Ovary (tissue), 7 donors: ENCODE measurements at regions not wholly inside any gene's neighbourhood (a gene's known extent, or its start where the extent isn't known, plus 50 kb on each side); places are given as distances from the start of the nearest gene placed in this dataset.

Experiments
- DNase-seq, 5 donors: peaks; one replicate each; pipeline ENCODE4 v3.0.0-alpha.2; 2019 to 2020
- H3K27ac ChIP-seq, 2 donors: fragments of 200-600 bp; one replicate each; pipeline versions ENCODE4 v1.5.1 to v1.8.0; 2019 to 2022
- H3K27me3 ChIP-seq: fragments of 200-600 bp; one replicate; pipeline ENCODE4 v1.8.0; 2022
- H3K36me3 ChIP-seq: fragments of 200-600 bp; sonication (generic); one replicate; pipeline ENCODE4 v1.5.1; 2019
- H3K4me1 ChIP-seq: one replicate; pipeline ENCODE4 v1.8.1; 2013; ENCODE audit warnings: mild to moderate bottlenecking, moderate library complexity; ENCODE audit not compliant: insufficient read depth
- H3K4me3 ChIP-seq: fragments of 200-600 bp; sonication (generic); one replicate; pipeline ENCODE4 v1.5.1; 2017
- H3K9me3 ChIP-seq, 2 donors: fragments of 200-600 bp in 1 of 2; sonication (generic) in 1 of 2; one replicate each; pipeline versions ENCODE4 v1.5.1 to v1.8.1; 2013 to 2019; ENCODE audit warnings: mild to moderate bottlenecking in 1 of 2, moderate library complexity in 1 of 2
- EP300 ChIP-seq: sonication (generic); formaldehyde crosslinking; IDR thresholded peaks from one replicate; pipeline ENCODE4 v1.6.1; 2017; ENCODE audit warnings: antibody characterized with exemption
- POLR2A ChIP-seq: fragments of 450-650 bp; IDR thresholded peaks from one replicate; pipeline ENCODE4 v1.6.1; 2017; ENCODE audit warnings: antibody characterized with exemption, mild to moderate bottlenecking, moderate library complexity
- WGBS, 3 donors: extraction: QIAGEN DNeasy Blood & Tissue Kit in 1 of 3; methylation state at CpG; one replicate each; pipeline versions ENCODE4 v1.1.5 to v1.1.7; 2013 to 2017; 5-methylcytosine and 5-hydroxymethylcytosine counted together
- intact Hi-C, 4 donors: fragments of 100-400 bp; cut with DNase I; formaldehyde crosslinking; loops; one replicate each; pipeline versions ENCODE4 v1.11.0 to v1.15.1; 2022 to 2023
- TF ChIP-seq, protein P1 (sequence below), 3 donors: fragments of 450-650 bp in 2 of 3; fragments of 200-600 bp in 1 of 3; IDR thresholded peaks; one replicate each; pipeline versions ENCODE4 v1.5.1 to v1.8.0; 2016 to 2022; ENCODE audit warnings: antibody characterized with exemption in 3 of 3, mild to moderate bottlenecking in 1 of 3
- donor health status: DM: no; HTN: no; CAD: no; lungs with moderate emphysema.
- donor health status: DM: no; HTN: no; CAD: no.
- donor health status: Bipolar disorder and iron deficiency.
- donor health status: DM: no; HTN: no; CAD: no.
- donor health status: DM: yes; HTN: yes; CAD: no.

DNA sequence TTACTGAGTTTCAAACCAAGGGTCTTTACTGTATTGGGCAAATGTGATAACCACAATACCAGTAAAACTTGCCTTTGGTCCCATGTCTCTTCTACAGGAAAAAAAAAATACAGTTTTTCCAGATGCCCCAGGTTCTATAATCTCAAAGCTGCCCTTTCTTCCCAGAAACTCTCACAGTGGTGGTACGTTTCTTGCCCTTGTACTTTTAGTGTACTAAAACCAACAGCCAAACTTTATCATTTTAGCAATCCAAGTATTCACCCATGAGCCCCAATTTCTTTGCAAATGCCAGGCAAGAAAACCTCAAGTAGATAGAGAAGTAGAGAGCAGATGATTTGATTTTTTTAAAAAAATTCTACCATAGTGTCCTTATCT is 157.8 kb downstream of the OR2B2 start:
- Histone ChIP-seq H3K9me3 (no peaks in the 10 kb centered on the region), H3K27me3 (no peaks in the 10 kb centered on the region), H3K4me1 (peaks cover 3% of the 10 kb centered on the region), H3K27ac (peak overlapping the region in 1 of 2 donors; percentile 44), H3K36me3 (no peaks in the 10 kb centered on the region), H3K4me3 (peak overlapping the region; percentile 62)
- DNase-seq, result no peak
- intact Hi-C loops, result loop anchor here in 2 of 4 donors (5.0 to 10.0 kb wide), 2 partner anchors 237 to 240 kb away; no protein-coding TSS in a partner anchor
- 4 to 15% (median 9%) methylated on average over 1 of the region's 1 CpG for WGBS, 3 donors
- TF ChIP-seq, protein P1, sequence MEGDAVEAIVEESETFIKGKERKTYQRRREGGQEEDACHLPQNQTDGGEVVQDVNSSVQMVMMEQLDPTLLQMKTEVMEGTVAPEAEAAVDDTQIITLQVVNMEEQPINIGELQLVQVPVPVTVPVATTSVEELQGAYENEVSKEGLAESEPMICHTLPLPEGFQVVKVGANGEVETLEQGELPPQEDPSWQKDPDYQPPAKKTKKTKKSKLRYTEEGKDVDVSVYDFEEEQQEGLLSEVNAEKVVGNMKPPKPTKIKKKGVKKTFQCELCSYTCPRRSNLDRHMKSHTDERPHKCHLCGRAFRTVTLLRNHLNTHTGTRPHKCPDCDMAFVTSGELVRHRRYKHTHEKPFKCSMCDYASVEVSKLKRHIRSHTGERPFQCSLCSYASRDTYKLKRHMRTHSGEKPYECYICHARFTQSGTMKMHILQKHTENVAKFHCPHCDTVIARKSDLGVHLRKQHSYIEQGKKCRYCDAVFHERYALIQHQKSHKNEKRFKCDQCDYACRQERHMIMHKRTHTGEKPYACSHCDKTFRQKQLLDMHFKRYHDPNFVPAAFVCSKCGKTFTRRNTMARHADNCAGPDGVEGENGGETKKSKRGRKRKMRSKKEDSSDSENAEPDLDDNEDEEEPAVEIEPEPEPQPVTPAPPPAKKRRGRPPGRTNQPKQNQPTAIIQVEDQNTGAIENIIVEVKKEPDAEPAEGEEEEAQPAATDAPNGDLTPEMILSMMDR (IDR thresholded peaks at IDR 0.05), result no peak
- TF ChIP-seq EP300, result no peak

DNA sequence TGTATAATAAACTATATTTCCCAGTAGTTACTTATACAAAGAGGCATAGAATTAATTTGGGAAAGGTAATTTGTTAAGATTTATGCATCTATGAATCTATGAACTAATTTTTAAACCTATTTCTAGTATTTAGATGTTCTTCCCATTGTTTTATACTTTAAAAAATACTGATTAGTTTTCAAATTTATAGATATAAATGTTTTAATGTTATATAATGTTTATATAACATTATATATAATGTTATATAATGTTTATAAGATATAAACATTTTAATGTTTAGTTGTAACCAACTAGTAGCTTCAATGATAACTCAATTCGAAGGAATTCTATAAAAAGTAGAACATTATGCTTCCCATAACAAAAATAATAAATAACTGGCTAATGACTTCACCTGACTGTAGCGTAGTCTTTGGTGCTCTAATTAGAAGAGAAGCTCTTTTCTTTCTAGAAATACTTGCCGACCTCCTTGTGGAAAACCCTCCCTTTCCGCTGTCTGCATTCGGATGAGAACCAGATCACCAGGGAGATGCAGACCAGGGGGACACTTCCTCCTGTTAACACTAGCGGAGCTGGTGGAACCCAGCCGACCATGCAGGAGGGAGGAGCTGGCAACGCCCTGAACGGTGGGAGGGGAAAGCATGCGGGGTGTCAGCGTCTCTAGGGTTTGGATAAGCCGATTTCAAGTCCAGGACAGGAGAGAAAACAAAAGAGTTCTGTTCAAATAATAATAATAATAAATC is 158.4 kb downstream of the OR2B2 start:
- 0 to 2% (median 0%) methylated on average over 12 of the region's 12 CpGs for WGBS, 3 donors
- DNase-seq, result peak; percentile 61 to 74 (median 71)
- Histone ChIP-seq H3K27me3 (no peaks in the 10 kb centered on the region), H3K4me1 (peaks cover 3% of the 10 kb centered on the region), H3K9me3 (no peaks in the 10 kb centered on the region), H3K4me3 (peak overlapping the region; percentile 62), H3K27ac (peak overlapping the region in 1 of 2 donors; percentile 44), H3K36me3 (no peaks in the 10 kb centered on the region)
- intact Hi-C loops, result loop anchor here in 2 of 4 donors (5.0 to 10.0 kb wide), 2 partner anchors 237 to 239 kb away; no protein-coding TSS in a partner anchor
- TF ChIP-seq, protein P1 (IDR thresholded peaks at IDR 0.05), result no peak
- TF ChIP-seq POLR2A (no peak), EP300 (no peak)

DNA sequence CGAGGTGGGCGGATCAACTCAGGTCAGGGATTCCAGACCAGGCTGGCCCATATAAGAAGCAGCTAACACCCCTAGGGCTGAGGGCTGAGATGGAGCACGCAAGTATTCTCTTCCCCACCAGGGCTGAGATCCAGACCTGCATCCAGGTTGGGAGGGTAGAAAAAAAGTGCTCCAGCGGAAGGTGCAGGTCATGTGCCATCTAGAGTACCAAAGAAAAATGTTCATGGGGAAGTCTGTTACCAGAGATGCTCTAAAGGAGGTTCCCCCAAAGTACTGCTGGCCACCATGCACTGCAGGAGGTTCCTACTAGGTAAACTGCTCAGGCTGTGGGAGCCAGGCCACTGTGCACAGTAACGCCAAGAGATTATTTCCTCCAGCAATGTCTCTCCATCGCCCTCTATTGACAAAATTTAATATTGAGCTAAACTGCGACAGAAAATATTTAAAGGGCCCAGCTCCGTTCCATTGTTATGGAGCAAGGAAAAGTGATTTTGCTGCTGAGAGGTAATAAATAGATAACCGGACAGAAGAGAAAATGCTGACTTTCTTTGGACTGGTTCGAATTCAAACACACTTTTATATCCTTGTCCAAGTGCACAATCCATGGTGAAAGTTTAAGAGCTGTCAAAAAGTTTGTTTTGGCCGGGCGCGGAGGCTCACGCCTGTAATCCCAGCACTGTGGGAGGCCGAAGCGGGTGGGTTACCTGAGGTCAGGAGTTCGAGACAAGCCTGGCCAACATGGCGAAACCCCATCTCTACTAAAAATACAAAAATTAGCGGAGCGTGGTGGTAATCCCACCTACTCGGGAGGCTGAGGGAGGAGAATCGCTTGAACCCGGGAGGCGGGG is 159.9 kb downstream of the OR2B2 start:
- intact Hi-C loops, result loop anchor here in 2 of 4 donors (5.0 to 10.0 kb wide), 2 partner anchors 235 to 237 kb away; no protein-coding TSS in a partner anchor
- Histone ChIP-seq H3K27me3 (no peaks in the 10 kb centered on the region), H3K9me3 (no peaks in the 10 kb centered on the region), H3K27ac (peak overlapping the region; percentile 26 to 77), H3K36me3 (no peaks in the 10 kb centered on the region), H3K4me3 (peak overlapping the region; percentile 62), H3K4me1 (peaks cover 2% of the 10 kb centered on the region)
- peak; percentile 32 to 55 (median 48) for DNase-seq
- TF ChIP-seq, protein P1 (IDR thresholded peaks at IDR 0.05), result peak; percentile 71 to 85 (median 85)
- TF ChIP-seq POLR2A, result no peak
- 10 to 12% (median 12%) methylated on average over 24 of the region's 24 CpGs for WGBS, 3 donors

DNA sequence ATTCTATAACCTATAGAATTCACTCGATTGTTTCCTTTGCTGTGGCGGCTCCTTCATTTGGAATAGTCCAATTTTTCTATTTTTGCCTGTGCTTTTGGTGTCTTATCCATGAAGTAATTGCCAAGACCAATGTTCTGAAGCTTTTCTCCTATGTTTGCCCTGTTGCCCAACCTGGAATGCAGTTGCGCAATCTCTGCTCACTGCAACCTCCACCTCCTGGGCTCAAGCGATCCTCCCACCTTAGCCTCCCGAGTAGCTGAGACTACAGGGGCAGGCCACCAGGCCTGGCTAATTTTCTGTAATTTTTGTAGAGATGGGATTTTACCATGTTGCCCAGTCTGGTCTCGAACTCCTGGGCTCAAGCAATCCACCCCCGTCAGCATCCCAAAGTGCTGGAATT is 163.5 kb downstream of the OR2B2 start:
- Histone ChIP-seq H3K27ac (no peak overlapping the region), H3K4me3 (no peak overlapping the region), H3K9me3 (no peaks in the 10 kb centered on the region), H3K27me3 (no peaks in the 10 kb centered on the region), H3K36me3 (no peaks in the 10 kb centered on the region), H3K4me1 (no peaks in the 10 kb centered on the region)
- no peak for DNase-seq
- no peak for TF ChIP-seq POLR2A
- no peak for TF ChIP-seq EP300
- TF ChIP-seq, protein P1 (IDR thresholded peaks at IDR 0.05), result no peak
- WGBS, 3 donors, result 82 to 86% (median 85%) methylated on average over 7 of the region's 7 CpGs
- intact Hi-C loops, result no loop called here
